Lung (tissue), 11 donors: ENCODE measurements at regions not wholly inside any gene's neighbourhood (a gene's known extent, or its start where the extent isn't known, plus 50 kb on each side); places are given as distances from the start of the nearest gene placed in this dataset.

Experiments used
- ATAC-seq: fragments of 200-7000 bp; cut with Tn5 transposase; one replicate; pipeline ENCODE4 v1.9.1; 2020; ENCODE audit warnings: moderate number of reproducible peaks; ENCODE audit not compliant: insufficient read depth, low FRiP score
- DNase-seq, 3 donors: peaks; one replicate each; pipeline ENCODE4 v3.0.0-alpha.2; 2013 to 2017
- H3K27ac ChIP-seq, 2 donors: one replicate each; pipeline ENCODE4 v1.5.1; 2013; ENCODE audit warnings: mild to moderate bottlenecking in 2 of 2, moderate library complexity in 2 of 2, control low read depth in 1 of 2, inconsistent platforms in 1 of 2, low read depth in 1 of 2, low read length in 1 of 2
- H3K27me3 ChIP-seq, 3 donors: one replicate each; pipeline ENCODE4 v1.5.1; 2013; ENCODE audit warnings: low read length in 2 of 3; ENCODE audit not compliant: control insufficient read depth in 3 of 3, insufficient read depth in 3 of 3
- H3K36me3 ChIP-seq, 4 donors: one replicate each; pipeline ENCODE4 v1.5.1; 2013; ENCODE audit warnings: low read length in 4 of 4, mild to moderate bottlenecking in 1 of 4, moderate library complexity in 1 of 4; ENCODE audit not compliant: control insufficient read depth in 4 of 4, insufficient read depth in 4 of 4
- H3K4me1 ChIP-seq, 5 donors: one replicate each; pipeline ENCODE4 v1.5.1; 2013; ENCODE audit warnings: low read length in 5 of 5, mild to moderate bottlenecking in 2 of 5, moderate library complexity in 1 of 5; ENCODE audit not compliant: control insufficient read depth in 5 of 5, insufficient read depth in 5 of 5
- H3K4me3 ChIP-seq: one replicate; pipeline ENCODE4 v1.5.1; 2013; ENCODE audit warnings: mild to moderate bottlenecking, control low read depth, moderate library complexity
- H3K9ac ChIP-seq, 2 donors: one replicate each; pipeline ENCODE4 v1.5.1; 2013; ENCODE audit warnings: low read length in 2 of 2, control low read depth in 1 of 2; ENCODE audit not compliant: insufficient read depth in 1 of 2
- H3K9me3 ChIP-seq, 4 donors: one replicate each; pipeline ENCODE4 v1.5.1; 2013; ENCODE audit warnings: low read length in 3 of 4, mild to moderate bottlenecking in 1 of 4, moderate library complexity in 1 of 4; ENCODE audit not compliant: control insufficient read depth in 4 of 4, insufficient read depth in 3 of 4
- WGBS, 2 donors: extraction: QIAGEN DNeasy Blood & Tissue Kit; methylation state at CpG; one replicate each; pipeline ENCODE4 v1.1.7; 2013; 5-methylcytosine and 5-hydroxymethylcytosine counted together
- TF ChIP-seq, protein P1 (sequence below): IDR thresholded peaks from 2 replicates; pipeline ENCODE4 v1.5.1; 2012; ENCODE audit warnings: mild to moderate bottlenecking; ENCODE audit errors: control extremely low read depth, extremely low read depth
- donor health status: control.
- donor health status: control.
- donor health status: Bipolar disorder and iron deficiency.
- donor health status: healthy.
- donor health status: DM: yes; HTN: yes; CAD: no.

DNA sequence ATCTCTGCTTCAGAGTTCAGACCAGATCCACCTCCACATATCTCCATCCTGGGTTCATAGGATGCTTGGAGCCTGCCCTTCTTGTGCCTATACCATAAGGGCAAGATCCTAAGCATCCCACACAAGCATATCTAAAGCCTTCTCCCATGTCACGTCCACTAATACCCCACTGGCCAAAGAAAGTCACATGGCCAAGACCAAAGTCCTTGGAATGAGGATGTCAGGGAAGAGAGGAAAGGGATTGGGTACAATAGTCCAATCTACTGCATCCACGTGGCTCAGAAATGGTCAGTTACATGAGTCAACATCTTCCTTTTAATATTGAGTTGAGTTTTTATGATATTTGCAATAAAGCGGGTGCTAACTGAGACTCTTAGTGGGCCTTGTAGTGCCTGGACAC is 515.9 kb upstream of the SULF2 start:
- WGBS, 2 donors, result 85 to 93% methylated on average over 3 of the region's 3 CpGs

DNA sequence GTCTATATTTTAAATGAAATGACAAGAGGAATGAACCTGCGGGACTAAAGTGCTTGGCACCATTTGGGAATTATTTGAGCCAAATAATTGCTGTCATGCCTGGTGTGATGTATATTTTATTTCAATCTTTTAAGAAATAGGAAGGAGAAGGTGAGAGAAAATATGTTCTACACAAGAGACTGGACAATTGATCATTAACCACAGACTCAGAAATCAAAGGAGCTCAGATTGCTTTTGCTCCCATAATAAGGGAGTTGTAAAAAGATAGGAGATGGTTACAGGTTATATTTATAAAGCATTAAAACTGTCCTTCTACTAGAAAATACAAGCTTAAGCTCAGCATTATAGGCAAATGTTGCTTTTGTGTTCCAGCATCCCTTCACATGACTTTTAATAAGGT is 515.2 kb upstream of the SULF2 start:
- peaks cover 0 to 5% (median 0%) of the 10 kb centered on the region in 5 donors for H3K4me1 ChIP-seq
- 95 to 100% methylated on average over 1 of the region's 1 CpG for WGBS, 2 donors
- DNase-seq (no peak), ATAC-seq (no peak)
- no peaks in the 10 kb centered on the region for H3K27me3 ChIP-seq
- H3K9me3 ChIP-seq, result peaks cover 0 to 3% (median 0%) of the 10 kb centered on the region in 4 donors
- no peaks in the 10 kb centered on the region for H3K36me3 ChIP-seq
- H3K9ac ChIP-seq, result no peak overlapping the region
- TF ChIP-seq, protein P1, sequence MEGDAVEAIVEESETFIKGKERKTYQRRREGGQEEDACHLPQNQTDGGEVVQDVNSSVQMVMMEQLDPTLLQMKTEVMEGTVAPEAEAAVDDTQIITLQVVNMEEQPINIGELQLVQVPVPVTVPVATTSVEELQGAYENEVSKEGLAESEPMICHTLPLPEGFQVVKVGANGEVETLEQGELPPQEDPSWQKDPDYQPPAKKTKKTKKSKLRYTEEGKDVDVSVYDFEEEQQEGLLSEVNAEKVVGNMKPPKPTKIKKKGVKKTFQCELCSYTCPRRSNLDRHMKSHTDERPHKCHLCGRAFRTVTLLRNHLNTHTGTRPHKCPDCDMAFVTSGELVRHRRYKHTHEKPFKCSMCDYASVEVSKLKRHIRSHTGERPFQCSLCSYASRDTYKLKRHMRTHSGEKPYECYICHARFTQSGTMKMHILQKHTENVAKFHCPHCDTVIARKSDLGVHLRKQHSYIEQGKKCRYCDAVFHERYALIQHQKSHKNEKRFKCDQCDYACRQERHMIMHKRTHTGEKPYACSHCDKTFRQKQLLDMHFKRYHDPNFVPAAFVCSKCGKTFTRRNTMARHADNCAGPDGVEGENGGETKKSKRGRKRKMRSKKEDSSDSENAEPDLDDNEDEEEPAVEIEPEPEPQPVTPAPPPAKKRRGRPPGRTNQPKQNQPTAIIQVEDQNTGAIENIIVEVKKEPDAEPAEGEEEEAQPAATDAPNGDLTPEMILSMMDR, result no peak
- no peak overlapping the region for H3K4me3 ChIP-seq
- H3K27ac ChIP-seq, result no peak overlapping the region

More for the DNA sequence above, 515.9 kb upstream of the SULF2 start:
- Histone ChIP-seq H3K27ac (no peak overlapping the region), H3K4me1 (peaks cover 0 to 3% (median 0%) of the 10 kb centered on the region in 5 donors), H3K27me3 (peaks cover 0 to 3% (median 0%) of the 10 kb centered on the region in 3 donors), H3K36me3 (no peaks in the 10 kb centered on the region), H3K9me3 (peaks cover 0 to 3% (median 0%) of the 10 kb centered on the region in 4 donors), H3K4me3 (no peak overlapping the region), H3K9ac (no peak overlapping the region)
- no peak for DNase-seq
- TF ChIP-seq, protein P1, result no peak
- no peak for ATAC-seq

DNA sequence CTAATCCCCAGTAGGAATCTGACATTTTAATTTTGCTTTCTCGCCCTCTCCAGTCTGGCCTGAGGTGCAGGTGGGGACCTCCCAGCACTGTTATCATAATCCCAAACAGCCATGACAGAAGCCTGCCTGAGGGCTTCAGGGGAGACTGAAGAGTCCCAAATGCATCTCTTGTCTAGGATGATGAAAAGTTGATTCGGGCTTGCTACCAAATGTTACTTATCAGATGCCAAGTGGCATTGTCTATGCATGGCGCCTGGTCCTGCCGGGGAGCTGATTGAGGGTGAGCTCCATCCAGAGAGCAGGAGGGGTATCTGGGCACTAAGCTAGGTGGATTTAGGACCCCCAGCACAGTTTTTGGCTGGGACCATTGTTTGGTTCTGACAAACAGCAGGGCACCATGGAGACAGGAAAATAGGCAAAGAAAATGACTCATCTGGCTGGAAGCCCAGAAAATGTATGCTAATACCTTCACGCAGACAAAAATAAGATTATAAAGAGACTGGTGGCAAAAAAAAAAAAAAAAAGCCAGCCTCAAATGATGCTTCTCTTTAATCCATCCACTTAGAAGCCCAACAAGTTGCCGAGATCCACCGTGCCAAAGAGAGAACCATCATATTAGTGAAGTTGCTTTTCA is 513.7 kb upstream of the SULF2 start:
- H3K27ac ChIP-seq, result no peak overlapping the region
- DNase-seq (peak; percentile 43 to 86 (median 81)), ATAC-seq (no peak)
- no peak overlapping the region for H3K9ac ChIP-seq
- peaks cover 0 to 9% (median 0%) of the 10 kb centered on the region in 5 donors for H3K4me1 ChIP-seq
- H3K36me3 ChIP-seq, result no peaks in the 10 kb centered on the region
- H3K4me3 ChIP-seq, result no peak overlapping the region
- peaks cover 0 to 3% (median 0%) of the 10 kb centered on the region in 4 donors for H3K9me3 ChIP-seq
- TF ChIP-seq, protein P1, result no peak
- no peaks in the 10 kb centered on the region for H3K27me3 ChIP-seq
- 60 to 64% methylated on average over 7 of the region's 7 CpGs for WGBS, 2 donors

DNA sequence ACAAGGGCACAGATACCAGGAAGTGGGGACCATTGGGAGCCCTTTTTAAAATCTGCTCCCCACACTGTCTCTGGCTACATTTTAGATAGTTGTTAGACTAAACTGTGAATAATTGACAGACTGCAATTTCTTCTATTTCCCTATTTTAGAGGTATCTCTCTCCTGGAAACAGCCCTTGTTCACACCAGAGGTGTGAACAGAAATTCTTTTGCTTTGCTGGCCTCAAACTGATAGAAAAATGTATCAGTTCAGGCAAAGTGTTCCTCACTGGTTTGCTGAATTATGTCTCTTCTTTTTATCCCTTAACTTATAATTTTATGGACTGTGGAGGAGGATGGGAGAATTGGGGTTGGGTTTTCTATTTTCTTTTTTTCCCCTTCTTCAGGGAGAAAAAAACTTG is 513.2 kb upstream of the SULF2 start:
- peaks cover 0 to 9% (median 0%) of the 10 kb centered on the region in 5 donors for H3K4me1 ChIP-seq

More for the DNA sequence above, 513.2 kb upstream of the SULF2 start:
- TF ChIP-seq, protein P1, result no peak
- Histone ChIP-seq H3K9ac (no peak overlapping the region), H3K36me3 (no peaks in the 10 kb centered on the region), H3K27me3 (no peaks in the 10 kb centered on the region), H3K9me3 (peaks cover 0 to 3% (median 0%) of the 10 kb centered on the region in 4 donors), H3K4me3 (no peak overlapping the region), H3K27ac (no peak overlapping the region)
- no peak for ATAC-seq
- DNase-seq, result no peak
